Vagina (tissue), 2 donors: ENCODE measurements at regions not wholly inside any gene's neighbourhood (a gene's known extent, or its start where the extent isn't known, plus 50 kb on each side); places are given as distances from the start of the nearest gene placed in this dataset.

Experiments used
- POLR2A ChIP-seq, 2 donors: fragments of 450-650 bp; IDR thresholded peaks; one replicate each; pipeline ENCODE4 v1.6.1; 2017; ENCODE audit warnings: antibody characterized with exemption in 2 of 2, mild to moderate bottlenecking in 2 of 2, moderate library complexity in 2 of 2
- POLR2AphosphoS5 ChIP-seq, 2 donors: sonication (generic); formaldehyde crosslinking; IDR thresholded peaks; one replicate each; pipeline ENCODE4 v1.9.0; 2017; ENCODE audit warnings: antibody characterized with exemption in 2 of 2, mild to moderate bottlenecking in 2 of 2, low read depth in 1 of 2; ENCODE audit not compliant: insufficient read depth in 1 of 2
- TF ChIP-seq, protein P1 (sequence below), 3 experiments: fragments of 450-650 bp in 2 of 3; fragments of 200-600 bp in 1 of 3; sonication (generic) in 1 of 3; IDR thresholded peaks; one replicate each; pipeline ENCODE4 v1.5.1; 2017 to 2019; ENCODE audit warnings: antibody characterized with exemption in 3 of 3, mild to moderate bottlenecking in 2 of 3, moderate library complexity in 2 of 3

DNA sequence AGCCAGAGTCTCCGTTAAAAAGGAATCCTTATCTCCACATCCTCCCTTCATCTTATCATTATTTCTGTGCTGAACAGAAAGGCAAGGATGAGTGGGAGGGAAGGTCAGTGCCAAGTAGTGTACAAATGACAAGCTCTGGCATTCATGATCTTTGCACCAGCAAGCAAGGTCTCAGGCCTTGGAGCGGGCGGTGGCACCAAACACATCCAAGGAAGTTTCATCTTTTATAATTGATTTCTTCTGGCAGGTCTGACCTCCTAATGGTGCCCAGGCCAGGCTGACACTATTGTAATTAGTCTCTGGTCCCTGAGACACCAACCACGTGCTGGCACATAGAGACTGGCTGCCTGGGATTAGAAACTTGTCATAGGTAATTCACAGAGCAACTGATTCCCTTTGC is 336.6 kb downstream of the EN1 start:
- TF ChIP-seq, protein P1, sequence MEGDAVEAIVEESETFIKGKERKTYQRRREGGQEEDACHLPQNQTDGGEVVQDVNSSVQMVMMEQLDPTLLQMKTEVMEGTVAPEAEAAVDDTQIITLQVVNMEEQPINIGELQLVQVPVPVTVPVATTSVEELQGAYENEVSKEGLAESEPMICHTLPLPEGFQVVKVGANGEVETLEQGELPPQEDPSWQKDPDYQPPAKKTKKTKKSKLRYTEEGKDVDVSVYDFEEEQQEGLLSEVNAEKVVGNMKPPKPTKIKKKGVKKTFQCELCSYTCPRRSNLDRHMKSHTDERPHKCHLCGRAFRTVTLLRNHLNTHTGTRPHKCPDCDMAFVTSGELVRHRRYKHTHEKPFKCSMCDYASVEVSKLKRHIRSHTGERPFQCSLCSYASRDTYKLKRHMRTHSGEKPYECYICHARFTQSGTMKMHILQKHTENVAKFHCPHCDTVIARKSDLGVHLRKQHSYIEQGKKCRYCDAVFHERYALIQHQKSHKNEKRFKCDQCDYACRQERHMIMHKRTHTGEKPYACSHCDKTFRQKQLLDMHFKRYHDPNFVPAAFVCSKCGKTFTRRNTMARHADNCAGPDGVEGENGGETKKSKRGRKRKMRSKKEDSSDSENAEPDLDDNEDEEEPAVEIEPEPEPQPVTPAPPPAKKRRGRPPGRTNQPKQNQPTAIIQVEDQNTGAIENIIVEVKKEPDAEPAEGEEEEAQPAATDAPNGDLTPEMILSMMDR (IDR thresholded peaks at IDR 0.05) = no peak
- TF ChIP-seq POLR2AphosphoS5 (IDR thresholded peaks at IDR 0.05; ENCODE audit: insufficient read depth in 1 of 2, low read depth in 1 of 2) (no peak), POLR2A (IDR thresholded peaks at IDR 0.05) (no peak)
